HUDEP-2 (cell line): ENCODE measurements at regions not wholly inside any gene's neighbourhood (a gene's known extent, or its start where the extent isn't known, plus 50 kb on each side); places are given as distances from the start of the nearest gene placed in this dataset.

ENCODE experiments used
- DNase-seq, 76 experiments: peaks; one replicate each; lab custom pipeline; 2025; ENCODE audit not compliant: unreplicated experiment in 76 of 76; lab: John Stamatoyannopoulos, UW

DNA sequence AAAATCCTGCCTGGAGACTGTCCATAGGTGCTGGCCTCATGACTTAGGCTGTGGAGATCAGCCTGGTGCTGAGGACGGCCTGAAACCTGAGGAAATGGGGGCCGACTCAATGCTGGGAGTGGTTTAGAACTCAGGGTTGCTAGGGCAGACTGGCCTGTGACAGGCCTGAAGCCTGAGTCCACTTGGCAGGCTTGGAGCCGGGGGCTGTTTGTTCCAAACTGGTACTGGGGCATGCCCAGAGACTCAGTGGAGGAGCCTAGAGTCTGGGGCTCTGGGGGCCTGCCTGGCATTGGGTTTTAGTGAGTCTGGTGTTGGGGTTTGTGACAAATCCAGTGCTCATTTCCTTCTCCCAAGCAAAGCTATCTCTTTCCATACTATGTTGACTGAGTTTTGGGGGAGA lies 489.7 kb upstream of the CNKSR2 start:
- no peak for DNase-seq

DNA sequence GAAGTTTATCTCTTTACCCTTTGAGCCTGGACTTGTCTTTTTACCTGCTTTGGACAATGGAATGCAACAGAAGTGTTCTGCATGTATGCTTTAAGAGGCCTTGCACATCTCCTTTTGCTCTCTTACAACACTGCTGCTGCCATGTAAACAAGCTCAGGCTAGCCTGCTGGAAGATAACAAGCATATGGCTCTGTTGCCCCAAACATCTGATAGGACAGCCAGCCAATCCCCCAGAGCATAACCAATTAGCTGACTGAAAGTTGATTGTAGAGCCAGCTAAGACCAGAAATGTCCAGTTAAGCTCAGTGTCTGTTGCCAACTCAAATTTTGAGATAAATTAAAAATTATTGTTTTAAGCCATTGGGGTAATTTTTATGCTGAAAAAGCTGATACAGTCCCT lies 510.6 kb upstream of the CNKSR2 start:
- DNase-seq, result no peak

DNA sequence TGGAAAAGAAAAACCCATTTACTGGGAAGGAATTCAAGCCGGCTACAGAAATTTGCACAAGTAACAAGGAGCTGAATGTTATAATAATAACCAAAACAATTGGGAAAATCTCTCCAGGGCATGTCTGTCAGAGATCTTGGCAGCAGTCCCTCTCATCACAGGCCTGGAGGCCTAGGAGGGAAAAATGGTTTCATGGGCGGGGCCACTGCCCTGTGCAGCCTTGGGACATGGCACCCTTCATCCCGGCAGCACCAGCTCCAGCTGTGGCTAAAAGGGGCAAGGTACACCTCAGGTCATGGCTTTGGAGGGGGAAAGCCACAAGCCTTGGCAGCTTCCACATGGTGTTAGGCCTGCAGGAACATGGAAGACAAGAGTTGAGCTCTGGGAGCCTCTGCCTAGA lies 513.1 kb upstream of the CNKSR2 start:
- DNase-seq, result no peak

DNA sequence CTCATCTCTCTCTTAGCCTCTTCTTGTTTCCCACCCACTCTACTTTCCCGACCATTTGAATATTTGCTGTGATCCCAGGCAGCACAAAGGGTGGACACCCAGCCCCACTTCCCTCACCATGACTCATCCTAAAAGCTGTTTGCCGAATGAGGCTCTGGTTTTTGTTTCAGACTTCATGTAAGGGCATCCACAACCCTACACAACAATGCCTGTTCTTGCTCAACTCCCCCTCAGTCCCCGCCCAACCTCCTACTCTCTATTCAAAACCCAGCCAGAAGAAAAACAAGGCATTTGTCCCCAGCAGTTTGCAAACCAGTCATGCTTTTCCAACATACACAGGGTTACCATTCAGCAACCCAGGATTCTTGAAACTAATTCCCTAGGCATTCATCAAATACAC lies 516.5 kb upstream of the CNKSR2 start:
- no peak for DNase-seq

DNA sequence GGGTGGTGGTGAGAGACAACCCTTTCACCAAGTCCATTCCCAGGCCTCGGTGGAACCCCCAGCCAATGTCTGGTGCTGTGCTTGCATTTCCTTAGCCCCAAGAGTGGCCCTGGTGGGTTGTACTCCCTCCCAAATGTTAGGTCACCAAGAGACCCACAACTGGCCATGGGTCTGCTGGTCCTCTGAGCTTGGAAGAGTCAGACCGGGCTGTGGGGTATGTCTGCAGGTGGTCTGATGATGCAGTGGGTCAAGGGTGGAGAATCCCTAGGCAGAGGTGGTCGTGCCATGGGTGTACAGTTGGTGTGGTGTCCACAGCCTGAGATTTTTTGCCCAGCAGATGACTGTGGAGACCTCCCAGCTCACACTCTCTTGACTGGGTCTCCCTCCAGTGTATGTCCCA lies 535.7 kb upstream of the CNKSR2 start:
- DNase-seq, result no peak

DNA sequence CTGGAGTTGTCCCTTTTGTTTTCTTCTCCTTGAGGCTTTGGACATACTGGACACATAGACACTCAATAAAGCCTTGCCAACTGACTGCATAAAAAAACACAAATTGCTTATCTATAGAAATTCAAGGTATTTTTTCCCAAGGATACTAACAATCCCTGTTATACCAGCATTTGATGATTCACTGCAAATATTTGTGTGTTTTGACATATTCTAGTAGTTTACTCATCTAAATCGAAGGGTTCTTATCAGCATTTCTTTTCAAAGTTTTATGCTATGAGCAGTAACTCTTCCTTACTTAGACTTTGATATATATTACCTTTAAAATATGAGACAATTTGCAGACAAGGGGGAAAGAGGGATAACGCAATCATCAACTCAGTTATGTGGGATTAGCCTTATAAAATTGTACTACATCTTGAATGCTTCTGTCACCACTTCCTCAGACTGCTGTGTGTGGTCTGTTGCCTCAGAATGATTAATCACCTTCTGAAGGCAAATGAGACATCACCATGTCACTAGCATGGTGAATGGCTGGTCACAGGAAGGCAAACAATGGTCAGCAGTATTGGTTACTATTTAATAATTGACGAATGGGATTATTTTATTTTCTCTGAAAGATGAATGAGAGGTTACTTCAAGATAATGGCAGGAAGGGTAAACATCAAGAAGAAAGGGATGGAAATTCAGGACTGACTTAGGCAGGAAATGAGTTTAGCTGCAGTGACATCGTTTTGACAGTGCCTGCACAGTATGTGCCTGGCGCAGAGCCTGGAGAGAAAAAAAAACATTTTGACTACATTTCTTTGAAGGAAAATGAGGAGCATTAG lies 544.3 kb upstream of the CNKSR2 start:
- DNase-seq, result no peak

DNA sequence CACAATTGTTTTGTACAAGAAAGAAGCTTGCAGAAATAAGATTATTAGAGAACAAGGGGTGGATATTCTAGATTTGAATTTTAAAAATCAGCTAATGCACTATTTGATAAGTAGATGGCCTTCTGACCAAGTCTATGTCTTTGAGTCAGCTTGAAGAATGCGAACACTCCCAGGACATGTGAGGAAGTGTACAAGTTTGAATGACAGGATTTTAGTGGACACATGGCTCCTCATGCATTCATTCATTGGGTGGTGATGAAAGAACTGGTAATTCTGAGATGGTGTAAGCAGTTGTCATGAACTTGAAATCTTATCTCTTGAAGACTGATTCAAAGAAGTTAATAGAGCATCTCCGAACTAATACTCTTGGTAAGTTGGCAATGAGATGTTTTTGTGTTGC lies 548.2 kb upstream of the CNKSR2 start:
- DNase-seq, result no peak

DNA sequence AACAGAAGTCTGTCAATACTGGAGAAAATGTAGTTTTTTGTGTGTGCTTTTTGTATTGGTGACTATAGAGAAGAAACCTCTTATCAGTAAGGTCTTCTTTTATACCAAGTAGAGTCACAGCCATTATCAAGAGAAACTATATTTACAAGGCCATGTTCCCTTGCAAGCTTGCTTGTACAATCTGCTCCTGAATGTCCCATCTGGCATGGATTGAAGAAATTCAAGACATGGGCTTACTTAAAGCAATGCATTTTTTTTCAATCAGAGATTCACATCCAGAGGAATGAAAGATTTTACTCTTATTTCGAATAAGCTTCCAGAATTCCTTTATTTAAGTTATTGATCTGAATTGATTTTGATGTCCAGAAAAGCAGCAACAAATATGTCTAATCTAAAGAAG lies 537.3 kb upstream of the RPS6KA3 start:
- DNase-seq, result no peak

DNA sequence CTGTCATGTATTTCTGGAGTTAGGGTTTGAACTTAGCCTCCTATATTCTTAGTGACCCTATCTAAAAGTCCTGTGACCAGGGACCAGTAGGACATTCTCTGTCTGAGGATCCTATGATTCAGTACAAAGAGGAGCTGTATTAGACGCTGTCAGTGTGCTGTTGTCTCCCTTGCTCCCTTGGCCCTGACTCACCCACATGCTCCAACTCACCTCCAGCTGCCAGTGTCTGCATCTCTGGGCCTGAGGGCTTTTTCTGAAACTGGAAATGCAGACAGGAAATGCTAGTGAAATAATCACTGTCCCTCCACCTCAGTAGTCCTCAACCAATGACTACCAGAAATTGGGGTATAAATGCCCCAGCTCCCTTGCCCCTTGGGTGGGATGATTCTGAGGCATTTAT lies 535.3 kb upstream of the RPS6KA3 start:
- DNase-seq, result no peak

DNA sequence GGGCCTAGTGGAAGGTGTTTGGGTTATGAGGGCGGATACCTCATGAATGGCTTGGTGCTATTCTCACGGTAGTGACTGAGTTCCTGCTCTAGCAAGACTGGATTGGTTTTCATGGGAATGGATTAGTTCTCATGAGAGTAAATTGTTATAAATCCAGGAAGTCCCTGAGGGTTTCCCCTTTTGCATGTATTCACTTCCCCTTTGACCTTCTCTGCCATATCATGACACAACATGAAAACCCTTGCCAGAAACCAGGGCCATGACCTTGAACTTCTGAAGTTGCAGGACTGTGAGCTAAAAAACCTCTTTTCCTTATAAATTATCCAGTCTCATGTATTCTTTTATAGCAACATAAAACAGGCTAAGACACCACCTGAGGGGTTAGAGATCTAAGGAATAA lies 529.7 kb upstream of the RPS6KA3 start:
- DNase-seq, result no peak

DNA sequence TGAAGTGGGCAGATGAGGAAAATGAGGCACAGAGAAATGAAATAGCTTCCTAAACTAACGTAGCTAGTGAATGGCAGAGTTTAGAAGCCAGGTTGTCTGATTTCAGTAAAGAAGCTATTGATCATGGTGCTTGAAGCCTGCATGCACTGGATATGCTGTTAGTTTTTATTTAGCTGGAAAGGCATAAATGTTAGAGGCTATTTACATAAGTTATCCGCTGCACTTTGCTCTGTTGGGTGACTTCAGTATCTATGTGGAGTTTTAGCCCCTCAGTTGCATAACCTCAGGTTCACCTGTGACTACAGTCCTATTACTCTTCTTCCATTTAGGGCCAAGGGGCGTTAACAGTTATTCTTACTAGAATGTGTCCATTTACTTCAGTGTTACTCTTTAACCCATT lies 522.4 kb upstream of the RPS6KA3 start:
- no peak for DNase-seq

DNA sequence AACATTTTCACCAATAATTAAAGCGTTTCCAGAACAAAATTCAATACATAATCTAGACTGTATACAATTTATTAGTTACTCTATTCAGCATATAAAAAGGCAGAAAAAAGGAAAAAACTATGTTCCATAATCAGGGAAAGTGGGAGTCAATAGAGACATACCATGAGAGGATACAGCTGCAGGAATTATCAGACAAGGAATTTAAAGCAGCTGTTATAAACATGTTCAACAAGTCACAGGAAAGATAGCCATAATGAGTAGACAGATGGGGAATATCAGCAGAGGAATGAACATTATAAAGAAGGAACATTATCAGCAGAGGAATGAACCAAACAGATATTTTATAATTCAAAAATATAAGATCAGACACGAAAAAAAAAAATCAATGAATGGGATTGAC lies 500.6 kb upstream of the RPS6KA3 start:
- no peak for DNase-seq

DNA sequence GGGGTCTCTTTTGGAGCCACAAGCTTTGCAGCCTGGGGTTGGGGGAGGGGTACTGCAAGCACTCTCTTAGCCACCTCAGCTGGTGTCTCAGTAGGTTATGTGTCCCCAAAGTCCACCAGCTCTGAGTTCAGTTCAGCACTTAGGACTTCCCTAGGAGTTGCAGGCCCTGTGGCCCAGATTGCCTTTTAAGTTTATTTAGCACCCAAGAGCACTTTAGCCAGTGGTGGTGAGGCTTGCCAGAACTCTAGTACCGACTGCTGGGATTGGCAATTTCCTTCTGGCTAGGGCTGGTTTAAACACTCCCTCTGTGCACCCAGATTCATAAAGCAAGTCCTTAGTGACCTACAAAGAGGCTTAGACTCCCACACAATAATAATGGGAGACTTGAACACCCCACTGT lies 489.9 kb upstream of the RPS6KA3 start:
- DNase-seq, result no peak

DNA sequence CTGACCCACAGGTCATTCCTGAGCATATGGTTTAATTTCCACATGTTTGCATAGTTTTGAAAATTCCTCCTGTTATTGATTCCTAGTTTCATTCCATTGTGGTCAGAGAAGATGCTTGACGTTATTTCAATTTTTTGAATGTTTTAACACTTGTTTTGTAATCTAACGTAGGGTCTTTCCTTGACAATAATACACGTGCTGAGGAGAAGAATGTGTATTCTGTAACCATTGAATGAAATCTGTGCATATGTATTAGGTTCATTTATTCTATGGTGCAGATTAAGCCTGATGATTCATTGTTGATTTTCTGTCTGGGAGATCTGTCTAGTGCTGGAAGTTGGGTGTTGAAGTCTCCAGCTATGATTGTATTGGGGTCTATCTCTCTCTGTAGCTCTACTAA lies 486.4 kb upstream of the RPS6KA3 start:
- no peak for DNase-seq

DNA sequence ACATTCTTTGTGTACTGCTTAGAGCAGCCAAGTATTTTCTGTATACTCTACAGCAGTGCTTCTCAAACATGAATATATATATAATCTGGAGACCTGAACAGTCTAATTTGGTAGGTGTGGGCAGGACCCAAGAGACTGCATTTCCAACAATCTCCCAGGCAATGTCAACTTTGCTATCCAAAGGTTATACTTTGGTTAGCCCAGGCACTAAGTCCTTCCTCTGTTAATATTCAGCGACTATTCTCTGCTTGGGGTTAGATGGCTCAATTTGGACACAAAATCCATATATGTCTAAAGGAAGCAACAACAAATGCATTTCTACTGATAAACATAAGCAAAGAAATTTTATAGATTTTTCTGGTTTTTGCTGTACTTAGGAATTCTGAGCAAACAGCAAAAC lies 480.0 kb upstream of the RPS6KA3 start:
- no peak for DNase-seq

DNA sequence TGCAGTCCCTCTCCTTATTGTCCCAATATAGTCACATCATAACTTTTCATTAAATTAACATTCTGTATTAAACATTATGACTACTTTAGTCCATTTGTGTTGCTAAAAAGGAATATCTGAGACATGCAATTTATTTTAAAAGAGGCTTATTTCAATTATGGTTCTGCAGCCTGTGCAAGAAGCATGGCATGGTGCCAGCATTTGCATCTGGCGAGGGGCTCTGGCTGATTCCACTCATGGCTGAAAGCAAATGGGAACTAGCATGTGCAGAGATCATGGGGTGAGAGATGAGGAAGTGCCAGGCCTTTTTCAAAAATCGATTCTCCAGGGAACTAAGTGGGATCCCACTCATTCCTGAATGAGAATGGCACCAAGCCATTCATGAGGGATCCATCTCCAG lies 476.3 kb upstream of the RPS6KA3 start:
- DNase-seq, result no peak

DNA sequence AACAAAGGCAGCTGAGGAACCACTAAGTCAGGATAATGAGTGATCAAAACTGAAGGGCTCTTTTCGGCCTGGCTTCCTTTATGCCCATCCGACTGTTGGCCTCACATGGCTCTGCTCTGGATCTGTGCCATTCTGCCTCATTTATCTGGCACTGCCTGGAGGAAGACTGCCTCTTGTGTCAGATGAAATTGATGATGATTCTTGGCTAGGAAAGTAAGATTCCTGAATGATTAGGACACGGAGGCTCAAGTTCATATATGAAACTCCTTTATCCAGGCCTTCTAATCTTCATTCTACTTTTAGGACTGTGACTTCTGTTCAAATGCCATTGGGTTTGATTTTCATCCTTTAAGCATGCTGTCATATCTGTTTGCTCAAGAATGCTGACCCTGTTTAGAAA lies 475.4 kb upstream of the RPS6KA3 start:
- no peak for DNase-seq

DNA sequence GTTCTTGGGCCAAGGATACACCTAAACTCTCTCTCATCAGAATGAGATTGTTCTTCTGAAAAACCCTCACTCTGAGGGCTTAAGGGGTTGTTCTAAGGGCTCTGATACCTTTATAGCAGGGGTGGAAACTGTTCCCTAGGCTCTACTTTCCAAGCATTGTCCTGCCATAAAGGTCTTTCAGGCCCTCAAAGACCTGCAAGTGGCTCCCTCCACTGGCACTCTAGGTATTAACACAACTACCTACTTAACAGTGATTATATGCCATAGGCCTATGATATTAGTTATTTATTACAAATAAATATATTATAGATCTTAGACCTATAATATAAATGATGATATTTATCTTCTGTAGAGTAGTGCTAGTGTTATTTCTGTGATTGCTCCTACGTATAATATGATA lies 473.7 kb upstream of the RPS6KA3 start:
- DNase-seq, result no peak

DNA sequence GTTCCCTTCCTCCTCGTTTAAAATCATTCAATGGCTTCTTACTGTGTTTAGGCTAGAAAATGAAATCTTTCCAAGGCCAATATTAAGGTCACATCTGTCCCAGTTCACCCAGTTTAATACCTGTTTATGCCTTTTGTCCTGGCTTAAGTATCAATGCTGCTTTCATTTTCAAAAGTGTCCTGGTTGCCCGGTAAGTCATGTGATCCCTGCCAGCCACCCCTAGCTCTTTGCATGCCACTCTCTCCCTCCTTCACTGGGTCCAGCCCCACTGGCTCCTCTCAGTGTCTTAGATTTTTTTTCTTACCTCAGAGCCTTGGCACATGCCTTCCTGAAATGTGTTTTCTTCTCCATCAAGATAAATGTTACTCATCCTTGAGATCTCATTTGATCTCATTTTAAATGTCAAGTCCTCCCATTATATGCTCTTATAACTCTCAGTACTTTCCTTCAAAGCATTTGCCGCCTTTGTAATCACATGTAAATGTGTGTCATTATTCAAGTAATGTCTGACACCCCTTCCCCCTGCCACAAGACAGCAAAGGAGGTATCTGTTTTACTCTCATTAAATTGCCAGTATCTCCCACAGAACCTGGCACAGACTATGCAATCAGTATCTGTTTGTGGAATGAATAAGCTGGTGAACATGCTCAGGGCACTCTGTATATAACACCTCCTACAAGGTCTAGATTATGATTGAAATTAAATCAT lies 472.5 kb upstream of the RPS6KA3 start:
- DNase-seq, result no peak

DNA sequence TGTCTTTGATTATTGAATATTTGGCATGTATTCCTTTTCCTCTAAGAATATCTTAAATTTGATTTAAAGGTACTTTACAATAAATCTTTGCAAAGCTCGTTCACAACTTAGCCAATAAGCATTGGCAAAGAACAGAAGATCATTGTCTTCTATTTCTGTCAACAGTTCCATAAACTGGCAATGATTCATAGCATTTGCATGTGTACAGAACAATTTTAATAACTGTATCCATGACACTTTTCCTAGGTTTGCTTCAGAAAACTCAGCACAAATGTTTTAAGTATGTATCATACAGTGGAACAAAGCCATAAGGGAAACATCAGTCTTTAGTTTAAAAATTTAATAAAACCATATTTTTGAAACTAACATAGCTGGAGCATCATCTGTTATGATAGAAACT lies 462.7 kb upstream of the RPS6KA3 start:
- no peak for DNase-seq

DNA sequence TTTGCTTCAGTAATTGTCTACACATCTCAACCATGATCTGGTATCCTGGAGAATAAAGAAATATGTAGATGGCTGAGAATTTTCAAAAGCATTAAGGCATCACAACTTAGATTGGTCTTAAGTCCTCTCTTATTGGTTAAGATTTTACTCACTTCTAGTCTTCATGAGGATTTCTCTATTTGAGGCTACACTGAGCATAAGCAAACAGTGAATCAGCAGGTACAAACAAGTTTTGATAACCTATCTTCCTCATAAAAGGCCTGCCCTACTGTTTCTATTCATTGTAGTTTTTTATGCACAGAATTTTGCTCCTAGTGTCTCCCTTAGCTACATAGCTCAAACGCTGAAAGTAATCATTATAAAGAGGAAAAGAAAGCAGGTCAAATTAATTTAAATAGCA lies 460.7 kb upstream of the RPS6KA3 start:
- no peak for DNase-seq

DNA sequence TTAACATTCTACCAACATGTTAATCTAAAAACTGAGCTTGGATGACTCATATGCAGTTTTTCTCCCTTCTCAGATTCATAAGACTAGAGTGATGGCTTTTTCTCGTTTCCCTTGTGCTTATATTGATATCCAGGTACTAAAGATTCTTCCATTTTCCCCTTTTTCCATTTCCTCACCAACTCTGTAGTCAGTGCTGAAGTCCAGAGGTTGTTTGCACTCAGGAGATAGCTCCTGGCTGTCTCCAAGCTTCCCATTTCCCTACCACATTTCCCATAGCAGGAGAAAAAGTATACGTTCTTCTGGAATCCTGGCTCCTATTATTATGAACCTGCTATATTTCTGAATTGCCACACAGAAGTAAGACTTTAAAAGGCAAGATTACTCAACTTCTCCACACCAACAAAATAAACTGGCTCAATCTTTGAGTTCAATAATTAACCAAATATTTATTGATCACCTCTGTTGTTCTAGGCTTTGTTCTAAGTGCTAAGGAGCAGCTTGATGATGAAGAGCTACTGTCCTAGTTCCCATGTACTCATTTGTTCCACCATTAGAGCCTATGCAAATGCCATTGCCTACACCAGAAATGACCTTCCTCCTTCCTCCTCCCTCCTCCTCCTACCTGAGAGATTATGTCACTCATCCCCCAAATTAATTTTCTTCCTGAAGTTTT lies 454.4 kb upstream of the RPS6KA3 start:
- DNase-seq, result no peak
